ENCODE measurements at regions not wholly inside any gene's neighbourhood (a gene's known extent, or its start where the extent isn't known, plus 50 kb on each side); places are given as distances from the start of the nearest gene placed in this dataset.

DNA sequence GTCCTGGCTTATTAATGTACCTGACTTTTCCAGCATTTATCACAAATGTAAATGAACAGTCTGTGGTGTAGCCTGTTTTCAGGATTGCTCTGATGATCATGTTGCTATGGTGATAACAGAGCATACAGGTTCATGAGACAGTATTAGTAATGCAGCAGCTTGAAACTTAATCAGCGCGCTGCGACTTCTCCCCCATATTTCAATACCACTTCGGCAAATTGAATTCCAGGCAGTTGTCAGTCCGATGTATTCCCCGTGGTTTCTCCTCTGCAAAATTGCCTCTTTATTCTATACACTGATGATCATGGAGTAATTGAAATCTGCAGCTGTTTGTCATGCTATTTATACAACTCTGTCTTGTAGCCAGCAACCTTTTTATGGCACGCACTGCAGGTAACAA lies 239.3 kb downstream of the C4orf33 start:
- H3K79me2 ChIP-seq (ENCODE audit: control insufficient read depth, insufficient read depth, low read length), result no peaks in the 10 kb centered on the region
- 0% methylated on average over 7 of the region's 7 CpGs for WGBS (ENCODE audit: insufficient coverage, low coverage, missing lambda C conversion rate)
- no peak overlapping the region for H3K4me2 ChIP-seq (ENCODE audit: insufficient read depth, low read length)
- TF ChIP-seq ZNF431 (CRISPR knock-in tag; IDR thresholded peaks at IDR 0.05) (no peak), RFX1 (IDR thresholded peaks at IDR 0.05) (peak; percentile 28; the same call in 1 of the 2 replicates)
- H3K9me1 ChIP-seq (ENCODE audit: control insufficient read depth, insufficient read depth, low read length), result no peaks in the 10 kb centered on the region
- no peak for ATAC-seq
- no peaks in the 10 kb centered on the region for H3K9me3 ChIP-seq (replicated peaks; ENCODE audit: control insufficient read depth, insufficient read depth, low read depth, low read length)
- no peaks in the 10 kb centered on the region for H3K36me3 ChIP-seq (ENCODE audit: control insufficient read depth, insufficient read depth, low read length)
- intact Hi-C loops (cut with micrococcal nuclease), result no loop called here
- no peak overlapping the region for H3K4me3 ChIP-seq
- DNase-seq (ENCODE audit: extremely low read depth in 1 of 4, low spot score in 3 of 4), result no peak
- H3K9ac ChIP-seq (ENCODE audit: insufficient read depth in 1 of 2, low read depth in 2 of 2, low read length in 2 of 2), result no peak overlapping the region
- no peaks in the 10 kb centered on the region for H3K4me1 ChIP-seq (replicated peaks in 1 of 2; ENCODE audit: control insufficient read depth in 2 of 2, insufficient read depth in 2 of 2, low read length in 2 of 2)
- FAIRE-seq, result no peak
- H3K27me3 ChIP-seq (ENCODE audit: control insufficient read depth in 2 of 2, insufficient read depth in 2 of 2, low read length in 2 of 2), result no peaks in the 10 kb centered on the region
- POLR2A ChIA-PET, result no interaction called here
- H2AFZ ChIP-seq (ENCODE audit: low read depth, low read length), result no peak overlapping the region
- H3K27ac ChIP-seq (ENCODE audit: extremely low read depth, low read depth, low read length), result no peak overlapping the region
- no TSS peak for BruUV-seq (replicated peaks)
- in situ Hi-C loops (cut with MboI), result no loop called here
- H4K20me1 ChIP-seq (replicated peaks; ENCODE audit: control insufficient read depth, insufficient read depth, low read length), result no peaks in the 10 kb centered on the region
- CTCF ChIA-PET (ENCODE audit: low intra/inter-chr PET ratio), result no interaction called here

GRCh38 chr4:129335818-129336217 lies 239.9 kb downstream of the C4orf33 start:
- H3K9me1 ChIP-seq (ENCODE audit: control insufficient read depth, insufficient read depth, low read length), result no peaks in the 10 kb centered on the region
- H3K27me3 ChIP-seq (ENCODE audit: control insufficient read depth in 2 of 2, insufficient read depth in 2 of 2, low read length in 2 of 2), result no peaks in the 10 kb centered on the region
- no peak overlapping the region for H3K27ac ChIP-seq (ENCODE audit: extremely low read depth, low read depth, low read length)
- 0% methylated on average over 5 of the region's 5 CpGs for WGBS (ENCODE audit: insufficient coverage, low coverage, missing lambda C conversion rate)
- ChIA-PET CTCF (ENCODE audit: low intra/inter-chr PET ratio) (no interaction called here), POLR2A (no interaction called here)
- BruUV-seq (replicated peaks), result no TSS peak
- H2AFZ ChIP-seq (ENCODE audit: low read depth, low read length), result no peak overlapping the region
- H3K4me1 ChIP-seq (replicated peaks in 1 of 2; ENCODE audit: control insufficient read depth in 2 of 2, insufficient read depth in 2 of 2, low read length in 2 of 2), result no peaks in the 10 kb centered on the region
- H3K4me2 ChIP-seq (ENCODE audit: insufficient read depth, low read length), result no peak overlapping the region
- ATAC-seq (no peak), FAIRE-seq (no peak), DNase-seq (ENCODE audit: extremely low read depth in 1 of 4, low spot score in 3 of 4) (no peak)
- H3K4me3 ChIP-seq, result no peak overlapping the region
- in situ Hi-C loops (cut with MboI) (no loop called here), intact Hi-C loops (cut with micrococcal nuclease) (no loop called here)
- TF ChIP-seq GTF2A2 (tag; IDR thresholded peaks at IDR 0.05) (no peak), POLR2A (conservative IDR thresholded peaks at IDR 0.05) (no peak), SMARCE1 (IDR thresholded peaks at IDR 0.05) (no peak), STAT5B (CRISPR knock-in tag; IDR thresholded peaks at IDR 0.05) (no peak), HSF4 (CRISPR knock-in tag; IDR thresholded peaks at IDR 0.05; ENCODE audit: borderline replicate concordance) (no peak), EWSR1 (IDR thresholded peaks at IDR 0.05; ENCODE audit: borderline replicate concordance, low read depth, partially characterized antibody) (no peak)
- TF ChIP-seq, protein P1, sequence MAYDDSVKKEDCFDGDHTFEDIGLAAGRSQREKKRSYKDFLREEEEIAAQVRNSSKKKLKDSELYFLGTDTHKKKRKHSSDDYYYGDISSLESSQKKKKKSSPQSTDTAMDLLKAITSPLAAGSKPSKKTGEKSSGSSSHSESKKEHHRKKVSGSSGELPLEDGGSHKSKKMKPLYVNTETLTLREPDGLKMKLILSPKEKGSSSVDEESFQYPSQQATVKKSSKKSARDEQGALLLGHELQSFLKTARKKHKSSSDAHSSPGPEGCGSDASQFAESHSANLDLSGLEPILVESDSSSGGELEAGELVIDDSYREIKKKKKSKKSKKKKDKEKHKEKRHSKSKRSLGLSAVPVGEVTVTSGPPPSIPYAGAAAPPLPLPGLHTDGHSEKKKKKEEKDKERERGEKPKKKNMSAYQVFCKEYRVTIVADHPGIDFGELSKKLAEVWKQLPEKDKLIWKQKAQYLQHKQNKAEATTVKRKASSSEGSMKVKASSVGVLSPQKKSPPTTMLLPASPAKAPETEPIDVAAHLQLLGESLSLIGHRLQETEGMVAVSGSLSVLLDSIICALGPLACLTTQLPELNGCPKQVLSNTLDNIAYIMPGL (CRISPR knock-in tag; IDR thresholded peaks at IDR 0.05), result no peak
- TF ChIP-seq, protein P2, sequence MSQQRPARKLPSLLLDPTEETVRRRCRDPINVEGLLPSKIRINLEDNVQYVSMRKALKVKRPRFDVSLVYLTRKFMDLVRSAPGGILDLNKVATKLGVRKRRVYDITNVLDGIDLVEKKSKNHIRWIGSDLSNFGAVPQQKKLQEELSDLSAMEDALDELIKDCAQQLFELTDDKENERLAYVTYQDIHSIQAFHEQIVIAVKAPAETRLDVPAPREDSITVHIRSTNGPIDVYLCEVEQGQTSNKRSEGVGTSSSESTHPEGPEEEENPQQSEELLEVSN (IDR thresholded peaks at IDR 0.05; ENCODE audit: borderline replicate concordance in 1 of 2, extremely low read depth in 1 of 2, insufficient read depth in 1 of 2, insufficient read length in 1 of 2, low read depth in 1 of 2, low read length in 1 of 2, poor library complexity in 1 of 2, severe bottlenecking in 1 of 2), result no peak
- no peaks in the 10 kb centered on the region for H3K36me3 ChIP-seq (ENCODE audit: control insufficient read depth, insufficient read depth, low read length)
- H4K20me1 ChIP-seq (replicated peaks; ENCODE audit: control insufficient read depth, insufficient read depth, low read length), result no peaks in the 10 kb centered on the region
- no peaks in the 10 kb centered on the region for H3K79me2 ChIP-seq (ENCODE audit: control insufficient read depth, insufficient read depth, low read length)
- H3K9me3 ChIP-seq (replicated peaks; ENCODE audit: control insufficient read depth, insufficient read depth, low read depth, low read length), result no peaks in the 10 kb centered on the region
- H3K9ac ChIP-seq (ENCODE audit: insufficient read depth in 1 of 2, low read depth in 2 of 2, low read length in 2 of 2), result no peak overlapping the region
